ENCODE measurements at regions not wholly inside any gene's neighbourhood (a gene's known extent, or its start where the extent isn't known, plus 50 kb on each side); places are given as distances from the start of the nearest gene placed in this dataset.
"Not testable (repeated sequence)": the region's sequence is repeated elsewhere in the genome, so short reads cannot be mapped to it uniquely, and the experiment has no call there.

DNA sequence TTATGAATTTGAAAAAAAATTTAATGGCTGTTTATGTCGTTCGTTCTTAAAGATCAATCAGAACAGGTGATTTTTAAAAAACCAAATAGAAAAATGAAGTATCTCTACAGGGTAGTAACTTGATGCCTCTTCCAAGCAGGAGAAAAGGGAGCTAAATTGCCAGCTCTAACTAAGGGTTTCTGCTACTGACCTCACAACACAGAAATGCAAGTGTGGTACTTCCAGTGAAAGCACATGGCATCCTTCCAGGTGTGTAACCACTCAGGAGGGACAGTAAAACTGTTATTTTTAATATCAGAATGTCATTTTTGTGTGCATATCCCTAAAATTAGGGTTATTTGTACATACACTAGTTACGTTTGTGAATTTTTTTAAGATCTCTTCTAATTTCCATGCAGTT lies 116.8 kb upstream of the ZCCHC13 start:
- DNase-seq = no peak
- H3K27me3 ChIP-seq (ENCODE audit: insufficient read depth, low read length) = no peaks in the 10 kb centered on the region
- H4K91ac ChIP-seq (ENCODE audit: low read depth, low read length) = no peak overlapping the region
- H3K4me3 ChIP-seq (ENCODE audit: low read depth, low read length) = no peak overlapping the region
- H3K4ac ChIP-seq (ENCODE audit: low read depth, low read length) = no peak overlapping the region
- H3K23ac ChIP-seq (ENCODE audit: low read length) = no peak overlapping the region
- no peak overlapping the region for H3K4me2 ChIP-seq (ENCODE audit: low read length)
- no peak overlapping the region for H4K8ac ChIP-seq (ENCODE audit: low read depth, low read length)
- H2AFZ ChIP-seq (ENCODE audit: insufficient read depth, low read length, poor library complexity) = no peak overlapping the region
- H3K27ac ChIP-seq (ENCODE audit: low read depth, low read length) = no peak overlapping the region
- H3K36me3 ChIP-seq (ENCODE audit: control insufficient read depth in 1 of 2, insufficient read depth in 2 of 2, low read length in 2 of 2) = no peaks in the 10 kb centered on the region
- no peak overlapping the region for H2BK5ac ChIP-seq (ENCODE audit: low read depth, low read length, poor library complexity)
- H3K79me1 ChIP-seq (ENCODE audit: low read length) = peaks cover 5% of the 10 kb centered on the region
- no peak overlapping the region for H3K18ac ChIP-seq (ENCODE audit: low read length)
- H3K4me1 ChIP-seq (ENCODE audit: control insufficient read depth in 1 of 2, insufficient read depth in 2 of 2, low read length in 2 of 2) = peaks cover 5 to 9% of the 10 kb centered on the region in 2 experiments
- H2AK5ac ChIP-seq (ENCODE audit: low read length) = no peak overlapping the region
- no peak overlapping the region for H2BK120ac ChIP-seq (ENCODE audit: insufficient read depth, low read length, poor library complexity)
- H3K9me3 ChIP-seq (ENCODE audit: insufficient read depth, low read depth, low read length) = no peaks in the 10 kb centered on the region
- H4K12ac ChIP-seq (ENCODE audit: low read depth, low read length) = no peak overlapping the region
- H3K14ac ChIP-seq (ENCODE audit: low read length) = no peak overlapping the region
- WGBS (ENCODE audit: extremely low coverage, insufficient coverage, insufficient read length) = no CpG with 5 or more reads among the region's 3 CpGs
- no peaks in the 10 kb centered on the region for H3K79me2 ChIP-seq (ENCODE audit: control insufficient read depth, insufficient read depth, low read length, poor library complexity)
- H2BK12ac ChIP-seq (ENCODE audit: low read length) = no peak overlapping the region
- no peak overlapping the region for H3K9ac ChIP-seq (ENCODE audit: low read length)

DNA sequence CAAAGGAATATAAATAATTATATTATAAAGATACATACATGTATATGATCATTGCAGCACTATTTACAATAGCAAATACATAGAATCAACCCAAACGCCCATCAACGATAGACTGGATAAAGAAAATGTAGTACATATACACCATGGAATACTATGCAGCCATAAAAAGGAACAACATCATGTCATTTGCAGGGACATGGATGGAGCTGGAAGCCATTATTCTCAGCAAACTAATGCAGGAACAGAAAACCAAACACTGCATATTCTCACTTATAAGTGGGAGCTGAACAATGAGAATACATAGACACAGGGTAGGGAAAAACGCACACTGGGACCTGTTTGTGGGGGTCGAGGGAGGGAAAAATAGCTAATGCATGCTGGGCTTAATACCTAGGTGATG lies 120.9 kb upstream of the ZCCHC13 start:
- no CpG with 5 or more reads among the region's 4 CpGs for WGBS (ENCODE audit: extremely low coverage, insufficient coverage, insufficient read length)
- not testable (repeated sequence) for H4K12ac ChIP-seq (ENCODE audit: low read depth, low read length)

DNA sequence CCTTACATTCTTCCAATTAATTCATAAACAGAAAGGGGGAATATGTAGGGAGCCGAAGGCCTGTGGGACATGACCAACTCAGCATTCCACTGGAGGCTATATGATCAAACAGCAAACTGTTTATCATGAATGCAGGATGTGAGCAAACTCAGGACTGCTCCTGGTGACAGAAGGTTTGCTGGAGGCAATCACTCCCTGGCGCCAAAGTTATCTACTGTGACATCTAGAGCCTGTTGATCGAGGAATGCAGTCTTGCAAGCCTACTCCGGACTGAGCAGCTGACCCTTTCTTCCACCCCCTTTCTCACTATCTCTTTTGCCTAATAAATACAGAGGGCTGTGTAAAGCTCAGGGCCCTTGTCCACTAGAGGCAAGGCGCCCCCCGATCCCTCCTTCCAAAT lies 122.0 kb upstream of the ZCCHC13 start:
- Histone ChIP-seq H3K27ac (ENCODE audit: low read depth, low read length) (peak overlapping the region; percentile 98), H4K12ac (ENCODE audit: low read depth, low read length) (peak overlapping the region; percentile 62), H2BK5ac (ENCODE audit: low read depth, low read length, poor library complexity) (peak overlapping the region; percentile 99), H4K8ac (ENCODE audit: low read depth, low read length) (peak overlapping the region; percentile 84), H4K91ac (ENCODE audit: low read depth, low read length) (peak overlapping the region; percentile 92), H2BK120ac (ENCODE audit: insufficient read depth, low read length, poor library complexity) (peak overlapping the region; percentile 94), H3K79me1 (ENCODE audit: low read length) (peaks cover 11% of the 10 kb centered on the region), H3K14ac (ENCODE audit: low read length) (peak overlapping the region; percentile 84)
- H3K18ac ChIP-seq (ENCODE audit: low read length); H3K79me2 ChIP-seq (ENCODE audit: control insufficient read depth, insufficient read depth, low read length, poor library complexity); H3K27me3 ChIP-seq (ENCODE audit: insufficient read depth, low read length); H3K4me2 ChIP-seq (ENCODE audit: low read length); H3K4ac ChIP-seq (ENCODE audit: low read depth, low read length); H3K9me3 ChIP-seq (ENCODE audit: insufficient read depth, low read depth, low read length); H2AFZ ChIP-seq (ENCODE audit: insufficient read depth, low read length, poor library complexity); H2BK12ac ChIP-seq (ENCODE audit: low read length); H2AK5ac ChIP-seq (ENCODE audit: low read length); H3K23ac ChIP-seq (ENCODE audit: low read length); H3K36me3 ChIP-seq (ENCODE audit: control insufficient read depth in 1 of 2, insufficient read depth in 2 of 2, low read length in 2 of 2); H3K9ac ChIP-seq (ENCODE audit: low read length); H3K4me3 ChIP-seq (ENCODE audit: low read depth, low read length); H3K4me1 ChIP-seq (ENCODE audit: control insufficient read depth in 1 of 2, insufficient read depth in 2 of 2, low read length in 2 of 2): not testable (repeated sequence)
- no CpG with 5 or more reads among the region's 6 CpGs for WGBS (ENCODE audit: extremely low coverage, insufficient coverage, insufficient read length)
- peak; percentile 83 to 86 for DNase-seq

More for the DNA sequence above, 120.9 kb upstream of the ZCCHC13 start:
- H3K4me2 ChIP-seq (ENCODE audit: low read length); H3K23ac ChIP-seq (ENCODE audit: low read length); H3K4ac ChIP-seq (ENCODE audit: low read depth, low read length); H3K4me1 ChIP-seq (ENCODE audit: control insufficient read depth in 1 of 2, insufficient read depth in 2 of 2, low read length in 2 of 2); H3K9me3 ChIP-seq (ENCODE audit: insufficient read depth, low read depth, low read length); DNase-seq; H3K36me3 ChIP-seq (ENCODE audit: control insufficient read depth in 1 of 2, insufficient read depth in 2 of 2, low read length in 2 of 2); H3K18ac ChIP-seq (ENCODE audit: low read length); H2BK120ac ChIP-seq (ENCODE audit: insufficient read depth, low read length, poor library complexity); H2AFZ ChIP-seq (ENCODE audit: insufficient read depth, low read length, poor library complexity); H3K4me3 ChIP-seq (ENCODE audit: low read depth, low read length); H3K27me3 ChIP-seq (ENCODE audit: insufficient read depth, low read length); H2BK5ac ChIP-seq (ENCODE audit: low read depth, low read length, poor library complexity); H3K79me2 ChIP-seq (ENCODE audit: control insufficient read depth, insufficient read depth, low read length, poor library complexity); H4K8ac ChIP-seq (ENCODE audit: low read depth, low read length); H3K9ac ChIP-seq (ENCODE audit: low read length); H3K14ac ChIP-seq (ENCODE audit: low read length): not testable (repeated sequence)
- Histone ChIP-seq H3K79me1 (ENCODE audit: low read length) (peaks cover 11% of the 10 kb centered on the region), H2BK12ac (ENCODE audit: low read length) (peak overlapping the region; percentile 49), H3K27ac (ENCODE audit: low read depth, low read length) (peak overlapping the region; percentile 25), H2AK5ac (ENCODE audit: low read length) (peak overlapping the region; percentile 79), H4K91ac (ENCODE audit: low read depth, low read length) (peak overlapping the region; percentile 37)

DNA sequence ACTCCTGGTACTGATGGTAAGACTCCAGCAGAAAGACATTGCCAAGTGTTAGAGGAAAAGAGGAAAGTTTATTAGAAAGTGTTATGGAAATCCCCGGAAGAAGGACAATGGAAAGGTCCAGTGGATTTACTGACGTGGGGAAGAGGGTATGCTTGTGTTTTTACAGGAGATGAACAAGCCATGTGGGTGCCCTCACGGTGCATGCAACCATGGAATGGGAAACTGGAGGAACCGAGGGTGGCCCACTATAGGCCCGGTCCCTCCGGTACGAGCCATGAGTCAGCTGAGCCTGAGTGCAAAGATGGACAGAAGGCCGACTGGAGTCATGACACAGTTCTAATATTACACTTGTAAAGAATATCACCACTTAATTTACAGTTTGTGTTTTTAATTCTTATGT lies 123.3 kb upstream of the ZCCHC13 start:
- H2BK12ac ChIP-seq (ENCODE audit: low read length) = peak overlapping the region; percentile 94
- H3K4ac ChIP-seq (ENCODE audit: low read depth, low read length) = peak overlapping the region; percentile 79
- H3K27me3 ChIP-seq (ENCODE audit: insufficient read depth, low read length) = no peaks in the 10 kb centered on the region
- H2BK5ac ChIP-seq (ENCODE audit: low read depth, low read length, poor library complexity) = peak overlapping the region; percentile 96
- H3K79me1 ChIP-seq (ENCODE audit: low read length) = peaks cover 8% of the 10 kb centered on the region
- H3K18ac ChIP-seq (ENCODE audit: low read length) = peak overlapping the region; percentile 86
- DNase-seq = peak; percentile 83 to 84
- H3K23ac ChIP-seq (ENCODE audit: low read length) = no peak overlapping the region
- no peak overlapping the region for H3K4me2 ChIP-seq (ENCODE audit: low read length)
- no peak overlapping the region for H3K4me3 ChIP-seq (ENCODE audit: low read depth, low read length)
- H2AK5ac ChIP-seq (ENCODE audit: low read length) = peak overlapping the region; percentile 98
- peak overlapping the region; percentile 43 for H4K12ac ChIP-seq (ENCODE audit: low read depth, low read length)
- WGBS (ENCODE audit: extremely low coverage, insufficient coverage, insufficient read length) = no CpG with 5 or more reads among the region's 8 CpGs
- H3K27ac ChIP-seq (ENCODE audit: low read depth, low read length) = peak overlapping the region; percentile 65
- H4K8ac ChIP-seq (ENCODE audit: low read depth, low read length) = peak overlapping the region; percentile 54
- H3K79me2 ChIP-seq (ENCODE audit: control insufficient read depth, insufficient read depth, low read length, poor library complexity) = peaks cover 2% of the 10 kb centered on the region
- H3K14ac ChIP-seq (ENCODE audit: low read length) = peak overlapping the region; percentile 95
- no peaks in the 10 kb centered on the region for H3K9me3 ChIP-seq (ENCODE audit: insufficient read depth, low read depth, low read length)
- no peak overlapping the region for H3K9ac ChIP-seq (ENCODE audit: low read length)
- no peaks in the 10 kb centered on the region for H3K36me3 ChIP-seq (ENCODE audit: control insufficient read depth in 1 of 2, insufficient read depth in 2 of 2, low read length in 2 of 2)
- H2AFZ ChIP-seq (ENCODE audit: insufficient read depth, low read length, poor library complexity) = no peak overlapping the region
- H4K91ac ChIP-seq (ENCODE audit: low read depth, low read length) = peak overlapping the region; percentile 98
- peaks cover 0 to 6% of the 10 kb centered on the region in 2 experiments for H3K4me1 ChIP-seq (ENCODE audit: control insufficient read depth in 1 of 2, insufficient read depth in 2 of 2, low read length in 2 of 2)
- H2BK120ac ChIP-seq (ENCODE audit: insufficient read depth, low read length, poor library complexity) = peak overlapping the region; percentile 90

Data from trophoblast cell (in vitro differentiated cells and primary cell).